ENCODE measurements at regions not wholly inside any gene's neighbourhood (a gene's known extent, or its start where the extent isn't known, plus 50 kb on each side); places are given as distances from the start of the nearest gene placed in this dataset.

DNA sequence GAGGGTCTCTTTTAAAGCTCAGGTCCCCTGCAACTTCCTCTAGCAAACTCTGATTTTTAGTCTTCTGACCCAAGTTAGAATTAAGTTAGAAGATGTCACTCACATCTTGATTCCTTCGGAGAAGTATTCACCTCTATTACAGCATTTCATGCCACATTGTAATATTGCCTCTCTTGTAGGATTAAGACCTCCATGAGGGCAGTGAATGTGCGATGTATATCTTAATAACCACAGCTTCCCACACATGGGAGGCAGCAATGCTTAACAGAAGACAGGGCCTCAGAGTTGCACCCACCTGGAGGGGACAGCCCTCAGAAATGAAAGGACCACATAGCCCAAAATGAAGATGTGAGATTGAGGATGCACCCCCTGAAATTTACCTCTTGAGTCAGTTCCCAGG, 270.3 kb downstream of the HTR7 start:
- Histone ChIP-seq H3K36me3 (replicated peaks in 1 of 2) (no peaks in the 10 kb centered on the region), H3K27me3 (no peaks in the 10 kb centered on the region), H3K27ac (no peak overlapping the region), H3K9me3 (replicated peaks in 1 of 3) (no peaks in the 10 kb centered on the region), H3K4me3 (no peak overlapping the region), H3K4me1 (replicated peaks in 1 of 2) (peaks cover 16 to 28% of the 10 kb centered on the region in 2 donors)
- intact Hi-C loops (cut with DNase I): no loop called here
- 45 to 57% (median 54%) methylated on average over 2 of the region's 2 CpGs for WGBS, 4 donors
- DNase-seq: no peak
- TF ChIP-seq, protein P1, sequence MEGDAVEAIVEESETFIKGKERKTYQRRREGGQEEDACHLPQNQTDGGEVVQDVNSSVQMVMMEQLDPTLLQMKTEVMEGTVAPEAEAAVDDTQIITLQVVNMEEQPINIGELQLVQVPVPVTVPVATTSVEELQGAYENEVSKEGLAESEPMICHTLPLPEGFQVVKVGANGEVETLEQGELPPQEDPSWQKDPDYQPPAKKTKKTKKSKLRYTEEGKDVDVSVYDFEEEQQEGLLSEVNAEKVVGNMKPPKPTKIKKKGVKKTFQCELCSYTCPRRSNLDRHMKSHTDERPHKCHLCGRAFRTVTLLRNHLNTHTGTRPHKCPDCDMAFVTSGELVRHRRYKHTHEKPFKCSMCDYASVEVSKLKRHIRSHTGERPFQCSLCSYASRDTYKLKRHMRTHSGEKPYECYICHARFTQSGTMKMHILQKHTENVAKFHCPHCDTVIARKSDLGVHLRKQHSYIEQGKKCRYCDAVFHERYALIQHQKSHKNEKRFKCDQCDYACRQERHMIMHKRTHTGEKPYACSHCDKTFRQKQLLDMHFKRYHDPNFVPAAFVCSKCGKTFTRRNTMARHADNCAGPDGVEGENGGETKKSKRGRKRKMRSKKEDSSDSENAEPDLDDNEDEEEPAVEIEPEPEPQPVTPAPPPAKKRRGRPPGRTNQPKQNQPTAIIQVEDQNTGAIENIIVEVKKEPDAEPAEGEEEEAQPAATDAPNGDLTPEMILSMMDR (IDR thresholded peaks at IDR 0.05): no peak
- TF ChIP-seq POLR2A (IDR thresholded peaks at IDR 0.05): no peak

DNA sequence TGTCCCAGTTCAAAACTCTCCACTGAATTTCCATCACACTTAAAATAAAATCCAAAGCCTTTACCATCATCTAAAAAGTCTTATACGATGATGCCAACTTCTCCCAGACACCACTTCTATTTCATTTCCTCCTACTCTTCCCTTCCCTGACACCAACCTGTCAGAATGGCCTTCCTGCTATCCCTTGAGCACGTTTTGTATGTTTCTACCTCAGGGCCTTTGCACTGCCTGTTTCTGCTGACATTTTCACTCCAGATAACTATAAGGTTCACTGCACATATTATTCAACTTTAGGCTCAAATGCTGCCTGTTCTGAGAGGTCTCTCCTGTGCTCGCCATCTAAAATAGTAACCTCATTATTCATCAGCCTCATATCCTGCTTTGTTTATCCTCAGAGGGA, 269.6 kb downstream of the HTR7 start:
- Histone ChIP-seq H3K27me3 (no peaks in the 10 kb centered on the region), H3K36me3 (replicated peaks in 1 of 2) (no peaks in the 10 kb centered on the region), H3K27ac (no peak overlapping the region), H3K9me3 (replicated peaks in 1 of 3) (no peaks in the 10 kb centered on the region), H3K4me1 (replicated peaks in 1 of 2) (peaks cover 16 to 28% of the 10 kb centered on the region in 2 donors), H3K4me3 (no peak overlapping the region)
- no peak for DNase-seq
- WGBS, 4 donors: 77 to 85% (median 81%) methylated on average over 3 of the region's 3 CpGs
- TF ChIP-seq, protein P1 (IDR thresholded peaks at IDR 0.05): no peak
- TF ChIP-seq POLR2A (IDR thresholded peaks at IDR 0.05): no peak
- intact Hi-C loops (cut with DNase I): no loop called here

DNA sequence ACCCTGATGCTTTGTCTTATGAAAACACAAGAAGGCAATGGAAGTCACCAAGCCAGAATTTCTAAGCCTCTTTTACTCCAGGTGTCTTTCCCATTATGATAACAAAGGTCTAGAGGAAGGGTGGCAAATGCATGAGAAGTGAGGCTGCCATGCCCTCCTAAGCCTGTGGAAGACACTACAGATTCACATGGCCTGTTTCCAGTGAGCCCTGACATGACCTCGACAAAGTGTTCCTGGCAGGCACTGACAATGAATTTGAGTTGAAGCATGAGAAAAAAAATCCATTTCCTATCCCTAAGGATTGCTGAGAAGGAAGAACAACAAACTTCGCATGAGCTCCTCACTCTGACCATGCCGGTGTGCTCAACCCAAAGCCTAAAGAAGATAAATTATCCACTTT, 268.0 kb downstream of the HTR7 start:
- intact Hi-C loops (cut with DNase I): loop anchor here in 1 of 2 donors (10.0 kb wide), 1 partner anchor 445 kb away; no protein-coding TSS in a partner anchor
- H3K9me3 ChIP-seq (replicated peaks in 1 of 3): no peaks in the 10 kb centered on the region
- H3K4me3 ChIP-seq: no peak overlapping the region
- no peak overlapping the region for H3K27ac ChIP-seq
- no peak for TF ChIP-seq POLR2A (IDR thresholded peaks at IDR 0.05)
- TF ChIP-seq, protein P1 (IDR thresholded peaks at IDR 0.05): no peak
- H3K4me1 ChIP-seq (replicated peaks in 1 of 2): peaks cover 16 to 28% of the 10 kb centered on the region in 2 donors
- 6 to 20% (median 15%) methylated on average over 3 of the region's 3 CpGs for WGBS, 4 donors
- peak; percentile 33 to 82 (median 58) for DNase-seq
- no peaks in the 10 kb centered on the region for H3K36me3 ChIP-seq (replicated peaks in 1 of 2)
- H3K27me3 ChIP-seq: no peaks in the 10 kb centered on the region

DNA sequence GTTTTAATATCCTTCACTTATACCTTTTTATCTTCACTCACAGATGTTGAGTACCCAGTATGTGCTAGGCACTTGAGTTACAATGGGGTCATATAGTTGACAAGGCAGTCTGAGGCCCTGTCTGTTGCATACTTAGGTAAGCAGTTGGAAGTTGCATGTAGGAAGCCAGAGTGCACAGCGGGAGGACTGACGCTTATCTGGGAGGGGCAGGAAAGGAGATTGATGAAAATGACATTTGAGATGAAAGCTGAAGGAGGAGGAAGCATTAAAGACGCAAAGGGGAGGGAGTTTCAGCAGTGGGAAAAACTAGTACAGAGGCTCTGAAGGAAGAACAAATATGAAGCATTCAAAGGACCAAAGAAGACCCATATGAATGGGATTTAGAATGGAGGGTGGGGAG, 266.2 kb downstream of the HTR7 start:
- WGBS, 4 donors: 72 to 87% (median 80%) methylated on average over 3 of the region's 3 CpGs
- DNase-seq: no peak
- H3K4me1 ChIP-seq (replicated peaks in 1 of 2): peaks cover 16 to 28% of the 10 kb centered on the region in 2 donors
- H3K27ac ChIP-seq: no peak overlapping the region
- intact Hi-C loops (cut with DNase I): loop anchor here in 1 of 2 donors (10.0 kb wide), 1 partner anchor 447 kb away; no protein-coding TSS in a partner anchor
- TF ChIP-seq POLR2A (IDR thresholded peaks at IDR 0.05): no peak
- TF ChIP-seq, protein P1 (IDR thresholded peaks at IDR 0.05): no peak
- H3K36me3 ChIP-seq (replicated peaks in 1 of 2): no peaks in the 10 kb centered on the region
- H3K4me3 ChIP-seq: no peak overlapping the region
- no peaks in the 10 kb centered on the region for H3K27me3 ChIP-seq
- no peaks in the 10 kb centered on the region for H3K9me3 ChIP-seq (replicated peaks in 1 of 3)

Measured in adrenal gland (tissue), 9 donors.